ENCODE measurements at regions not wholly inside any gene's neighbourhood (a gene's known extent, or its start where the extent isn't known, plus 50 kb on each side); places are given as distances from the start of the nearest gene placed in this dataset.

DNA sequence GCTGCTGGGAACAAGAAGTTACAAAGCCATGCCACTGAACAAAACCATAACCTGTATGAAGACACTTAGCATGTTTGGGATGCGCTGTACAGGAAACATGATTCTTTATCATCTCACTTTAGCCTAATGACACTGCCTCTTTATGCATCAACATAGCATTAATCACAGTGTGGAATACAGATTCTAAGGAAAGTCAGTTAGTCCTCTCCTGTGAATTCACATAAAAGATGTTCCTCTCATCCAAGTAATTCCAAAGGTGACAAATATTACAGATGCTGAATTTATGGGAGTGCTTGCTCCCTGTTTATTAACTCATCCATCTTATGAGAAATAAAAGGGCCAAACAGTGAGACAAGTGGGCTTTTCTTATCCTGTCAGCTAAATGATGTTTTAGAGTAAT is 1677.7 kb downstream of the EFNA5 start:
- no peak overlapping the region for H3K4me3 ChIP-seq (ENCODE audit: low read depth, low read length)
- no peak for DNase-seq (ENCODE audit: low read depth)
- TF ChIP-seq, protein P1, sequence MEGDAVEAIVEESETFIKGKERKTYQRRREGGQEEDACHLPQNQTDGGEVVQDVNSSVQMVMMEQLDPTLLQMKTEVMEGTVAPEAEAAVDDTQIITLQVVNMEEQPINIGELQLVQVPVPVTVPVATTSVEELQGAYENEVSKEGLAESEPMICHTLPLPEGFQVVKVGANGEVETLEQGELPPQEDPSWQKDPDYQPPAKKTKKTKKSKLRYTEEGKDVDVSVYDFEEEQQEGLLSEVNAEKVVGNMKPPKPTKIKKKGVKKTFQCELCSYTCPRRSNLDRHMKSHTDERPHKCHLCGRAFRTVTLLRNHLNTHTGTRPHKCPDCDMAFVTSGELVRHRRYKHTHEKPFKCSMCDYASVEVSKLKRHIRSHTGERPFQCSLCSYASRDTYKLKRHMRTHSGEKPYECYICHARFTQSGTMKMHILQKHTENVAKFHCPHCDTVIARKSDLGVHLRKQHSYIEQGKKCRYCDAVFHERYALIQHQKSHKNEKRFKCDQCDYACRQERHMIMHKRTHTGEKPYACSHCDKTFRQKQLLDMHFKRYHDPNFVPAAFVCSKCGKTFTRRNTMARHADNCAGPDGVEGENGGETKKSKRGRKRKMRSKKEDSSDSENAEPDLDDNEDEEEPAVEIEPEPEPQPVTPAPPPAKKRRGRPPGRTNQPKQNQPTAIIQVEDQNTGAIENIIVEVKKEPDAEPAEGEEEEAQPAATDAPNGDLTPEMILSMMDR (conservative IDR thresholded peaks at IDR 0.05; ENCODE audit: low read depth, low read length) = no peak

DNA sequence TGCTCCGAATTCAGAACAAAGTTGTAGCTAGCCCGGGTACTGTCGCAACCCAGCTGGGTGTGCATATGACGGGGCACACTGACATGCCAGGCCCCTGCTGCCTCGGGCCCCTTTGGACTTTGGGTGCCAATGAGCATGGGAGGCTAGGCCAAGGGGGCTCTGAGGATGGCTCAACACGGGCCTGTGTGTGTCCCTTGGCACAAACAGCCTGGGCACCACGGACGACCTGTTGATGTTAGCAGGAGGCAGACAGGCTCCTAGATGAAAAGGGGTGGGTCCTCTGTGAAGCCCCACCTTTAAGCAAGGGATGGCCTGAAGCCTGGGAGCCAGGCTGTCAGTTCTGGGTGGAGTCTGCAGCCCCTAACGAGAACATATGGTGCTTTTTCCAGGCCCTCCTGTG is 1688.2 kb downstream of the EFNA5 start:
- DNase-seq (ENCODE audit: low read depth) = no peak
- H3K4me3 ChIP-seq (ENCODE audit: low read depth, low read length) = no peak overlapping the region
- TF ChIP-seq, protein P1 (conservative IDR thresholded peaks at IDR 0.05; ENCODE audit: low read depth, low read length) = no peak

DNA sequence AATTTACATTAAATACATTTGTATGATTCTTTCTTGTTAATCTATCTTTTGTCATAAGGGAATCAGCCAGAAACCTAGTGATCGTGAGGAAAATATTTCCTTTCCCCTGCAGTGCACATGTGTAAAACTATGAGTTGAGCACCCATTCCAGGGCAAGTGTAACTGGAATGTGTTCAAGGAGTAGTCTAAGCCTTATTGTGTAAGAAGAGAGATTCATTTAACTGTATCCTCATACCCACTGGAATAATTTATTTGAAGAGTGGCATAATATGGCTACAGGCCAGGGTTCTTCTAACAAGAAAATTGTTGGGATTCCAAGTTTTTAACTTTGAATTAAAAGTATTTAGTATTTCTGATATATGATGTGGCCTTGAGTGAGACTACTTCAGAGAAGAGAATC is 1692.7 kb downstream of the EFNA5 start:
- TF ChIP-seq, protein P1 (conservative IDR thresholded peaks at IDR 0.05; ENCODE audit: low read depth, low read length) = no peak
- DNase-seq (ENCODE audit: low read depth) = peak; percentile 6
- no peak overlapping the region for H3K4me3 ChIP-seq (ENCODE audit: low read depth, low read length)

DNA sequence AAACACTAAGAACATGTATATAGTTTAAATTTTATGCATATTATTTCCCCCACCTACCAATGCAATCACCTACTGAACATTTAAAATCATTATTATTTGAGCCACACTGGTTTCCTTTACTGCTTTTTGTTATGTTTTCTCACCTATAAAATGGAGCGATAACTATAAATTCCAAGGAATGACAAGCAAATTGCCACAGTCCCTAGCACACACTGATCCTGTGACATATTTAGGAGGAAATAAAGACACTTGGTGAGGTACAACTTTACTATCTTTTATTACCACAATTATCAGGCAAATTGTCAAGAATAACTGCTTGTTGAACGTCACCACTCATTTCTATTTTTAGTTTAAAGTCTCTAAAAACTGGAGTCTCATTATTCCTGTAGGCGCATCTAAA is 1693.6 kb downstream of the EFNA5 start:
- TF ChIP-seq, protein P1 (conservative IDR thresholded peaks at IDR 0.05; ENCODE audit: low read depth, low read length) = no peak
- no peak overlapping the region for H3K4me3 ChIP-seq (ENCODE audit: low read depth, low read length)
- DNase-seq (ENCODE audit: low read depth) = no peak

DNA sequence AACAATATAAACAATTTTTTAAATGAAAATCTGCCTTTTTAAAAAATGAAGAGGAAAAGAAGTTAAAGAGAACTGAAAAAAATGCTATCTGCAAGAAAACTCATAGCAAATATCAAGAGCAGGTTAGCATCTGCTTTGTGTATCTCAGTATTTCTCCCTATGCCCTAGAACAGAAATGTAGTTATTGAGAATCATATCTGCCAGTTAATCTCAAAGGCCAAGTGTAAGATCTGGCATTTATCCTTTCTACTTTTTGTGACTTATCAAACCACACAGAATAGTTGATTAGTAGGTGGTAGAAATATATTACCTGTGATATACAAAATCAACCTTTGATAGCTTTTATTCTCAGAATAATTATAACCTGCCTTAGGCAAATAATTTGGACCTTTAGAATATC is 1699.8 kb downstream of the EFNA5 start:
- TF ChIP-seq, protein P1 (conservative IDR thresholded peaks at IDR 0.05; ENCODE audit: low read depth, low read length) = no peak
- no peak for DNase-seq (ENCODE audit: low read depth)
- no peak overlapping the region for H3K4me3 ChIP-seq (ENCODE audit: low read depth, low read length)

DNA sequence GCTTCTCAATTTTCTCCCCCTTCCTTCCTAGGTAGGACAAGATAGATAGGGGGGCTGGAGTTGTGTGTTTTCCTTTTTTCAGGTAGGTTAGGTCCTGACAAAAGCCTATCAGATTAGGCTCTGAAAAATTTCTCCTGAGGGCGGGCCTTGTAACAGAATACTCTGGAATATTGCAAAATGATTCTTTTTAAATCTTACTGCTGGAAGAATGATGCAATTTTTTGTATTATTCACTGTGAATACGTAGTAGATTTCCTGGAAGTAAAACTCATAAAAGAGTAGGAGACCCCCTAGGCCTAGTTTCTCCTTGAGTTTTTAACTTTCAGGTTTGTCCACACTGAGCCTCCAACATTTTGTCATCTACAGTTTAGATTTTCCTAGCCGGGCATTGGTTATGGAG is 1701.8 kb downstream of the EFNA5 start:
- DNase-seq (ENCODE audit: low read depth) = peak; percentile 35
- no peak overlapping the region for H3K4me3 ChIP-seq (ENCODE audit: low read depth, low read length)
- TF ChIP-seq, protein P1 (conservative IDR thresholded peaks at IDR 0.05; ENCODE audit: low read depth, low read length) = no peak

DNA sequence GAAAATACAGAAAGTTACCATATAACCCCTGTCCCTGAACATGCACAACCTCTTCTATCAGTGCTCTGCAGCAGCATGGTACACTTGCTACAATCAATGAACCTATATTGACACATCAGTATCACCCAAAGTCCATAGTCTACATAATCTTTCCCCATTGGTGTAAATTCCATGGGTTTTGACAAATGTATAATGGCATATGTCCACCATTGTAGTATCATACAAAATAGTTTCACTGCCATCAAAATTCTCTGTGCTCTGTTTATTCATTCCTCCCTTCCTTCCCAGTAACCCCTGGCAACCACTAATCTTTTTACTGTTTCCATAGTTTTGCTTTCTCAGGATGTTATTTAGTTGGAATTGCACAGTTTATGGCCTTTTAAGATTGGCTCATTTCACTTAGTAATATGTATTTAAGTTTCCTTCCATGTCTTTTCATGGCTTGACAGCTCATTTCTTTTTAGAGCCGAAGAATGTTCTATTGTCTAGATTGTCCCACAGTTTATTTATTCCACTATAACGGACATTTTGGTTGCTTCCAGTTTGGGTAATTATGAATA is 1707.0 kb downstream of the EFNA5 start:
- no peak for DNase-seq (ENCODE audit: low read depth)
- TF ChIP-seq, protein P1 (conservative IDR thresholded peaks at IDR 0.05; ENCODE audit: low read depth, low read length) = no peak
- no peak overlapping the region for H3K4me3 ChIP-seq (ENCODE audit: low read depth, low read length)

Measured in choroid plexus epithelial cell (primary cell).